Thoracic aorta (tissue), 2 donors: ENCODE measurements at regions not wholly inside any gene's neighbourhood (a gene's known extent, or its start where the extent isn't known, plus 50 kb on each side); places are given as distances from the start of the nearest gene placed in this dataset.
"Not testable (repeated sequence)": the region's sequence is repeated elsewhere in the genome, so short reads cannot be mapped to it uniquely, and the experiment has no call there.

Experiments used
- ATAC-seq: fragments of 150-250 bp; one replicate; pipeline ENCODE4 v1.8.0; 2017; ENCODE audit warnings: low read depth; ENCODE audit not compliant: insufficient number of reproducible peaks, low FRiP score
- DNase-seq: peaks from one replicate; pipeline ENCODE4 v3.0.0-alpha.2; 2020; ENCODE audit warnings: low spot score
- H3K27ac ChIP-seq, 2 donors: fragments of 200-600 bp; sonication (generic); 1 replicate in 1 of 2; 2 replicates in 1 of 2; pipeline ENCODE4 v1.5.1; 2016; ENCODE audit warnings: mild to moderate bottlenecking in 2 of 2, moderate library complexity in 2 of 2
- H3K27me3 ChIP-seq: fragments of 200-600 bp; sonication (generic); replicated peaks from 2 replicates; pipeline ENCODE4 v1.6.0; 2016; ENCODE audit warnings: mild to moderate bottlenecking; ENCODE audit not compliant: insufficient read depth
- H3K36me3 ChIP-seq: fragments of 200-600 bp; sonication (generic); one replicate; pipeline ENCODE4 v1.5.1; 2016
- H3K4me1 ChIP-seq, 2 donors: fragments of 200-600 bp; sonication (generic); 1 replicate in 1 of 2; 2 replicates in 1 of 2; pipeline versions ENCODE4 v1.5.1 to v1.6.0; 2016; ENCODE audit warnings: low read depth in 2 of 2, mild to moderate bottlenecking in 1 of 2; ENCODE audit not compliant: control insufficient read depth in 1 of 2
- H3K4me3 ChIP-seq: fragments of 200-600 bp; sonication (generic); 2 replicates; pipeline ENCODE4 v1.5.1; 2016; ENCODE audit warnings: mild to moderate bottlenecking
- H3K9me3 ChIP-seq: fragments of 200-600 bp; sonication (generic); 2 replicates; pipeline ENCODE4 v1.5.1; 2016
- CTCF ChIP-seq: fragments of 200-600 bp; sonication (generic); IDR thresholded peaks from one replicate; pipeline ENCODE4 v1.5.1; 2019; ENCODE audit warnings: antibody characterized with exemption

- not testable (repeated sequence) for H3K9me3 ChIP-seq, ATAC-seq, DNase-seq, H3K4me1 ChIP-seq, H3K4me3 ChIP-seq, H3K36me3 ChIP-seq, H3K27ac ChIP-seq, H3K27me3 ChIP-seq
These were observed 89.7 kb upstream of the ZNF322 start for GRCh38 chr6:26749126-26749758.

- ATAC-seq, DNase-seq, H3K27me3 ChIP-seq, H3K4me1 ChIP-seq, H3K4me3 ChIP-seq, H3K27ac ChIP-seq, H3K9me3 ChIP-seq, H3K36me3 ChIP-seq: not testable (repeated sequence)
These were observed 90.2 kb upstream of the ZNF322 start for GRCh38 chr6:26749759-26750126.

GRCh38 chr6:26754212-26754611 is 94.7 kb upstream of the ZNF322 start:
- ATAC-seq (no peak), DNase-seq (no peak)
- no peak for TF ChIP-seq CTCF
- H3K4me1 ChIP-seq = no peaks in the 10 kb centered on the region
- no peaks in the 10 kb centered on the region for H3K36me3 ChIP-seq
- no peak overlapping the region for H3K27ac ChIP-seq
- H3K4me3 ChIP-seq = no peak overlapping the region
- H3K27me3 ChIP-seq = no peaks in the 10 kb centered on the region
- no peaks in the 10 kb centered on the region for H3K9me3 ChIP-seq

- not testable (repeated sequence) for ATAC-seq, DNase-seq
These were observed 95.3 kb upstream of the ZNF322 start for GRCh38 chr6:26754801-26755200.

GRCh38 chr6:26756067-26756805 is 96.7 kb upstream of the ZNF322 start:
- H3K9me3 ChIP-seq, ATAC-seq, H3K4me1 ChIP-seq, H3K36me3 ChIP-seq, DNase-seq, H3K27me3 ChIP-seq, H3K27ac ChIP-seq, H3K4me3 ChIP-seq: not testable (repeated sequence)

More at GRCh38 chr6:26754801-26755200, 95.3 kb upstream of the ZNF322 start:
- H3K9me3 ChIP-seq, H3K4me1 ChIP-seq, H3K27me3 ChIP-seq, H3K27ac ChIP-seq, H3K36me3 ChIP-seq, H3K4me3 ChIP-seq: not testable (repeated sequence)

DNA sequence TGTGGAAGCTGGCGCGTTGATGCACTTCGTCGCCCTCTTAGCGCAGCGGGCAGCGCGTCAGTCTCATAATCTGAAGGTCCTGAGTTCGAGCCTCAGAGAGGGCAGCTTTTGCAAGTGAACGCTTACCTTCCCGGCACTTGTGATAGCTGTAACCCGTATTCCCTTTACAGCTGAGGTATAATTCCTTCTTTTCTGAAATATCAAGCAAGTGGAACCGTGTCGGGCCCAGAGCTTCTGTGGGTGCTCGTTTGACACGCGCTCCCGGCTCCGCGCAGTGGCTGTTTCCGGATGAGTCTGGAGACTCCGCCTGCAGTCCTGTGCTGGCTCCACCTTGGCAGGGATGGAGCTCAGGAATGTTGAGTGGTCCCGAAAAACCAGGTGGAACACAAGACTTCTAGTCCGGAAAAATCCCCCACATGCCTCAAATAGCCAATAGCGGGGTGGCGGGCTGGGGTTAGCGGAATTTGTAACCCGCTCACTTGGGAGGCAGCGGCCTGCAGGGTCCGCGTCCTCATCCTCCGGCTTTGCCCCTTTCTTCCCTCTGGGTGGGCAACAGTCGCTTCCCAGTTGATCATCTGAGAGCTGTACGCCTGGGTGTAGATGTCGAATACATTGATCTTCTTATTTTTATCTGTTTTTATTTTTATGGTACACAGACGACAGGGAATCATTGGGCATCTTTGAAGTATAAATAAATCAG is 106.8 kb upstream of the ZNF322 start:
- not testable (repeated sequence) for H3K27ac ChIP-seq, H3K27me3 ChIP-seq, H3K9me3 ChIP-seq, H3K4me3 ChIP-seq, H3K4me1 ChIP-seq, H3K36me3 ChIP-seq, DNase-seq
- peak; percentile 43 for ATAC-seq

DNA sequence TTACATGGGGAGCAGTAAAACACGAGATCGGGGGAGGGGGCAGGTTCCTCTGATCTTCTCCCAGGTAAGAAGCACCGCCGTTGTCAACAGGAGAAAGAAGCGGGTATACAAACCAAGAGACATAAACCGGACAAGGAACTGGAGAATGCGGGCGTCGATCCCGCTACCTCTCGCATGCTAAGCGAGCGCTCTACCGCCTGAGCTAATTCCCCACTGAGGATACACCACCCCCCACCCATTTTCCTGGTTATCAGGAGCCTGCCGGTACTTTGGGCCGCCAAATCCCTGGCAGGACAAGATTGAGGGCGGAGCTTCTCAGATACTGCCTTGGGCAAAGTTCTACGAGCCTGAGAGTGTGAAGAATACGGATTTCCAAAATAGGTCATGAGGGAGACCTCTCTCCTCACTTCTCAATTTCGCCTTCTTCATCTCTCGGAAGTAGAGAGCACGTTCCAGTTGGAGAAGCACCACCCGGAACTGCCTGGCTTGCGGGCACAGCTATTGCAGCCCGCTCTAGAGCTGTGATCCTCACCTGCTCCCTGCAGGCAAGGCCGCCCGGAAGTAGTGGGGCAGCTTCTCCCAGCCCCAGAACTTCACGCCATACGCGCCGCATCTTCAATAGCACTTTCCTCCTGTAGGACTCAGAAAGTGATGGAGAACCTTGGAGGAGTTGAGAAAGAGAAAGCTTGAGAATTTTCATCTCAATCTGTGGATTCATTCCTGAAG is 111.6 kb upstream of the ZNF322 start:
- not testable (repeated sequence) for ATAC-seq, H3K4me1 ChIP-seq, DNase-seq

GRCh38 chr6:26773414-26773813 is 113.9 kb upstream of the ZNF322 start:
- H3K4me1 ChIP-seq, H3K36me3 ChIP-seq, DNase-seq, H3K9me3 ChIP-seq, H3K4me3 ChIP-seq, H3K27me3 ChIP-seq, ATAC-seq, H3K27ac ChIP-seq: not testable (repeated sequence)

More for the DNA sequence above, 111.6 kb upstream of the ZNF322 start:
- not testable (repeated sequence) for H3K27me3 ChIP-seq, H3K27ac ChIP-seq, H3K36me3 ChIP-seq, H3K9me3 ChIP-seq, H3K4me3 ChIP-seq

- not testable (repeated sequence) for H3K27me3 ChIP-seq, ATAC-seq, H3K36me3 ChIP-seq, H3K4me3 ChIP-seq, H3K9me3 ChIP-seq, DNase-seq, H3K4me1 ChIP-seq, H3K27ac ChIP-seq
These were observed 121.0 kb upstream of the ZNF322 start for GRCh38 chr6:26780563-26780962.

- not testable (repeated sequence) for H3K9me3 ChIP-seq, DNase-seq, H3K27ac ChIP-seq, ATAC-seq, H3K4me3 ChIP-seq, H3K27me3 ChIP-seq, H3K4me1 ChIP-seq, H3K36me3 ChIP-seq
These were observed 136.1 kb upstream of the ZNF322 start for GRCh38 chr6:26795474-26796307.
